ENCODE measurements at regions not wholly inside any gene's neighbourhood (a gene's known extent, or its start where the extent isn't known, plus 50 kb on each side); places are given as distances from the start of the nearest gene placed in this dataset.
"Not testable (repeated sequence)": the region's sequence is repeated elsewhere in the genome, so short reads cannot be mapped to it uniquely, and the experiment has no call there.

DNA sequence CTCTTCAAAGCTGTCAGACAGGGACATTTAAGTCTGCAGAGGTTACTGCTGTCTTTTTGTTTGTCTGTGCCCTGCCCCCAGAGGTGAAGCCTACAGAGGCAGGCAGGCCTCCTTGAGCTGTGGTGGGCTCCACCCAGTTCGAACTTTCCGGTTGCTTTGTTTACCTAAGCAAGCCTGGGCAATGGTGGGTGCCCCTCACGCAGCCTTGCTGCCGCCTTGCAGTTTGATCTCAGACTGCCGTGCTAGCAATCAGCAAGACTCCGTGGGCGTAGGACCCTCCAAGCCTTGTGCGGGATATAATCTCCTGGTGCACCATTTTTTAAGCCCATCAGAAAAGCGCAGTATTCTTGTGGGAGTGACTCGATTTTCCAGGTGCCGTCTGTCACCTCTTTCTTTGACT, 235.9 kb upstream of the GRIK2 start:
- TF ChIP-seq CTCF (IDR thresholded peaks at IDR 0.05); RORB (CRISPR knock-in tag; IDR thresholded peaks at IDR 0.05); ATF1 (CRISPR knock-in tag; IDR thresholded peaks at IDR 0.05): not testable (repeated sequence)
- TF ChIP-seq, protein P1, sequence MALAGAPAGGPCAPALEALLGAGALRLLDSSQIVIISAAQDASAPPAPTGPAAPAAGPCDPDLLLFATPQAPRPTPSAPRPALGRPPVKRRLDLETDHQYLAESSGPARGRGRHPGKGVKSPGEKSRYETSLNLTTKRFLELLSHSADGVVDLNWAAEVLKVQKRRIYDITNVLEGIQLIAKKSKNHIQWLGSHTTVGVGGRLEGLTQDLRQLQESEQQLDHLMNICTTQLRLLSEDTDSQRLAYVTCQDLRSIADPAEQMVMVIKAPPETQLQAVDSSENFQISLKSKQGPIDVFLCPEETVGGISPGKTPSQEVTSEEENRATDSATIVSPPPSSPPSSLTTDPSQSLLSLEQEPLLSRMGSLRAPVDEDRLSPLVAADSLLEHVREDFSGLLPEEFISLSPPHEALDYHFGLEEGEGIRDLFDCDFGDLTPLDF (CRISPR knock-in tag; IDR thresholded peaks at IDR 0.05), result not testable (repeated sequence)

Data from WTC11 (cell line).